ENCODE measurements at regions not wholly inside any gene's neighbourhood (a gene's known extent, or its start where the extent isn't known, plus 50 kb on each side); places are given as distances from the start of the nearest gene placed in this dataset.

GRCh38 chr4:136918772-136919171, 613.5 kb downstream of the PCDH18 start:
- TF ChIP-seq CTCF (IDR thresholded peaks at IDR 0.05) (no peak), EZH2phosphoT487 (IDR thresholded peaks at IDR 0.05) (no peak)
